ENCODE measurements at regions not wholly inside any gene's neighbourhood (a gene's known extent, or its start where the extent isn't known, plus 50 kb on each side); places are given as distances from the start of the nearest gene placed in this dataset.

DNA sequence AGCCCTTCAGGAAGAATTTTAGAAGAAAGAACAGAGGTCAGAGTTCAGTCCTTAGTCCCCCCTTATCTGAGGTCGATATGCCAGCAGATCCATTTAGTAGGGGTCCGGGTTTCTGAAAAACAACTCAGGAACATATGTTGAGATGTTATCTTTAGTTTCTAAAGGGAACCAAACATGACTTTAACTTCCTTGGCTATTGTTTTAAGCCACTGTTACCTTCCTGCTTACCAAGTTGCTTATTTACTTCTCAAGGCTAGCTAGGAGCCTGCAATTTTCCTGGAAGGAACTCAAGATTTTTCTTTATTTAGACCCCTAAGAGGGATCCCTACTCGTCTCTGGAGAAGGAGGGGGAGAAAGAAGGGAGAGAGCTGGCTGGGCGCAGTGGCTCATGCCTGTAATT is 54.3 kb downstream of the KCNC4 start:
- Mint-ChIP-seq H3K27ac (no peak overlapping the region), H3K9me3 (no peaks in the 10 kb centered on the region), H3K4me1 (ENCODE audit: low read depth) (no peaks in the 10 kb centered on the region), H3K27me3 (peaks cover 5% of the 10 kb centered on the region), H3K36me3 (ENCODE audit: low read depth) (no peaks in the 10 kb centered on the region), H3K4me3 (no peak overlapping the region)
- no peak overlapping the region for H3K4me3 ChIP-seq (ENCODE audit: low read length)
- H3K36me3 ChIP-seq (ENCODE audit: insufficient read depth, low read length), result no peaks in the 10 kb centered on the region
- H3K27ac ChIP-seq (ENCODE audit: low read depth in 1 of 2, low read length in 2 of 2), result no peak overlapping the region
- no peaks in the 10 kb centered on the region for H3K4me1 ChIP-seq (ENCODE audit: insufficient read depth, low read length)
- CTCF ChIA-PET, result no interaction called here
- no peaks in the 10 kb centered on the region for H3K9me3 ChIP-seq (ENCODE audit: control insufficient read depth in 1 of 2, insufficient read depth in 1 of 2, low read length in 2 of 2)
- TF ChIP-seq CTCF (IDR thresholded peaks at IDR 0.05), result no peak
- no peaks in the 10 kb centered on the region for H3K27me3 ChIP-seq (ENCODE audit: control insufficient read depth in 1 of 2, insufficient read depth in 2 of 2, low read length in 2 of 2)
- DNase-seq (no peak), ATAC-seq (ENCODE audit: poor library complexity) (no peak)
- POLR2A ChIA-PET, result no interaction called here
- intact Hi-C loops (cut with DNase I, micrococcal nuclease), result loop anchor here in 1 of 2 experiments (10.0 kb wide), 1 partner anchor 60 kb away; no protein-coding TSS in a partner anchor

DNA sequence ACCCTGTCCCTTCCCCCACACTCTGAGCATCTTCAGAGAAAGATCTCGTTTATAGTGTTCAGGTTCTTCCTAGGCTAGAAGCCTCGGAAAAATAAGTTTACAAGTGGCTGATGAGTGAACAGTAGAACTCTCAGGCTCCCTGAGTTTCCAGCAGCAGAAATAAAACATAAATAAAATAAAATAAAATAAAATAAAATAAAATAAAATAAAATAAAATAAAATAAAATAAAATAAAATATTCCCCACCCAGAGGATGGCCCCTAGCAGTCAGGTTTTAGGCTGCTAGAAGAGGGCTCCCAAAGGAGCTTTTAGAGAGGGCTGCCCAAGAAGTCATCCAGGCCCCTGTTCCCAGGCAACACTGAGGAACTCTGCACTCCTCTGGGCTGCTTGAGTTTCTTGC is 55.1 kb downstream of the KCNC4 start:
- no peaks in the 10 kb centered on the region for H3K4me1 Mint-ChIP-seq (ENCODE audit: low read depth)
- no peak for DNase-seq

GRCh38 chr1:110266834-110267233 is 56.7 kb downstream of the KCNC4 start:
- intact Hi-C loops (cut with DNase I, micrococcal nuclease), result loop anchor here in 1 of 2 experiments (10.0 kb wide), 1 partner anchor 62 kb away; no protein-coding TSS in a partner anchor
- no peaks in the 10 kb centered on the region for H3K9me3 ChIP-seq (ENCODE audit: control insufficient read depth in 1 of 2, insufficient read depth in 1 of 2, low read length in 2 of 2)
- Mint-ChIP-seq H3K36me3 (ENCODE audit: low read depth) (no peaks in the 10 kb centered on the region), H3K4me3 (no peak overlapping the region), H3K9me3 (no peaks in the 10 kb centered on the region), H3K27ac (no peak overlapping the region), H3K4me1 (ENCODE audit: low read depth) (no peaks in the 10 kb centered on the region), H3K27me3 (peaks cover 5% of the 10 kb centered on the region)
- H3K36me3 ChIP-seq (ENCODE audit: insufficient read depth, low read length), result no peaks in the 10 kb centered on the region
- no peak overlapping the region for H3K4me3 ChIP-seq (ENCODE audit: low read length)
- CTCF ChIA-PET, result no interaction called here
- H3K27ac ChIP-seq (ENCODE audit: low read depth in 1 of 2, low read length in 2 of 2), result no peak overlapping the region
- DNase-seq, result no peak
- POLR2A ChIA-PET, result no interaction called here
- TF ChIP-seq CTCF (IDR thresholded peaks at IDR 0.05), result no peak
- H3K4me1 ChIP-seq (ENCODE audit: insufficient read depth, low read length), result no peaks in the 10 kb centered on the region
- H3K27me3 ChIP-seq (ENCODE audit: control insufficient read depth in 1 of 2, insufficient read depth in 2 of 2, low read length in 2 of 2), result no peaks in the 10 kb centered on the region
- no peak for ATAC-seq (ENCODE audit: poor library complexity)

More for the DNA sequence above, 55.1 kb downstream of the KCNC4 start:
- H3K27ac ChIP-seq (ENCODE audit: low read depth in 1 of 2, low read length in 2 of 2), result no peak overlapping the region
- Mint-ChIP-seq H3K27me3 (peaks cover 5% of the 10 kb centered on the region), H3K9me3 (no peaks in the 10 kb centered on the region), H3K36me3 (ENCODE audit: low read depth) (no peaks in the 10 kb centered on the region), H3K27ac (no peak overlapping the region), H3K4me3 (no peak overlapping the region)
- intact Hi-C loops (cut with DNase I, micrococcal nuclease), result loop anchor here in 1 of 2 experiments (10.0 kb wide), 1 partner anchor 60 kb away; no protein-coding TSS in a partner anchor
- H3K27me3 ChIP-seq (ENCODE audit: control insufficient read depth in 1 of 2, insufficient read depth in 2 of 2, low read length in 2 of 2), result no peaks in the 10 kb centered on the region
- no peak for ATAC-seq (ENCODE audit: poor library complexity)
- CTCF ChIA-PET, result no interaction called here
- H3K4me3 ChIP-seq (ENCODE audit: low read length), result no peak overlapping the region
- no peaks in the 10 kb centered on the region for H3K9me3 ChIP-seq (ENCODE audit: control insufficient read depth in 1 of 2, insufficient read depth in 1 of 2, low read length in 2 of 2)
- POLR2A ChIA-PET, result interaction anchor here (0.5 kb wide), 1 partner anchor 1040 kb away, joined by 3 read pairs; no protein-coding TSS in a partner anchor
- TF ChIP-seq CTCF (IDR thresholded peaks at IDR 0.05), result no peak
- no peaks in the 10 kb centered on the region for H3K4me1 ChIP-seq (ENCODE audit: insufficient read depth, low read length)
- no peaks in the 10 kb centered on the region for H3K36me3 ChIP-seq (ENCODE audit: insufficient read depth, low read length)
